Suprapubic skin (tissue), 4 donors: ENCODE measurements at regions not wholly inside any gene's neighbourhood (a gene's known extent, or its start where the extent isn't known, plus 50 kb on each side); places are given as distances from the start of the nearest gene placed in this dataset.
"Not testable (repeated sequence)": the region's sequence is repeated elsewhere in the genome, so short reads cannot be mapped to it uniquely, and the experiment has no call there.

Experiments
- DNase-seq, 2 donors: peaks; one replicate each; pipeline ENCODE4 v3.0.0-alpha.2; 2019; ENCODE audit warnings: low spot score in 2 of 2
- H3K27ac ChIP-seq: fragments of 200-600 bp; sonication (generic); one replicate; pipeline ENCODE4 v1.5.1; 2019
- H3K27me3 ChIP-seq: fragments of 200-600 bp; sonication (generic); one replicate; pipeline ENCODE4 v1.5.1; 2019
- H3K36me3 ChIP-seq: fragments of 200-600 bp; sonication (generic); one replicate; pipeline ENCODE4 v1.5.1; 2019
- H3K4me1 ChIP-seq: fragments of 200-600 bp; sonication (generic); one replicate; pipeline ENCODE4 v1.5.1; 2019
- H3K4me3 ChIP-seq: fragments of 200-600 bp; sonication (generic); one replicate; pipeline ENCODE4 v1.5.1; 2019; ENCODE audit warnings: mild to moderate bottlenecking
- H3K9me3 ChIP-seq: fragments of 200-600 bp; sonication (generic); one replicate; pipeline ENCODE4 v1.5.1; 2019
- CTCF ChIP-seq, 2 donors: fragments of 200-600 bp in 1 of 2; fragments of 450-650 bp in 1 of 2; sonication (generic) in 1 of 2; IDR thresholded peaks; one replicate each; pipeline ENCODE4 v1.5.1; 2016 to 2019; ENCODE audit warnings: antibody characterized with exemption in 2 of 2, mild to moderate bottlenecking in 1 of 2, moderate library complexity in 1 of 2
- EP300 ChIP-seq: sonication (generic); formaldehyde crosslinking; IDR thresholded peaks from one replicate; pipeline ENCODE4 v1.6.1; 2017; ENCODE audit warnings: antibody characterized with exemption
- POLR2A ChIP-seq, 2 donors: fragments of 450-650 bp; IDR thresholded peaks; one replicate each; pipeline ENCODE4 v1.6.1; 2017; ENCODE audit warnings: antibody characterized with exemption in 2 of 2, mild to moderate bottlenecking in 2 of 2, moderate library complexity in 2 of 2
- POLR2AphosphoS5 ChIP-seq, 3 donors: sonication (generic); formaldehyde crosslinking; IDR thresholded peaks; one replicate each; pipeline ENCODE4 v1.6.1; 2017; ENCODE audit warnings: antibody characterized with exemption in 3 of 3
- WGBS: methylation state at CpG from one replicate; pipeline ENCODE4 v1.1.5; 2018; 5-methylcytosine and 5-hydroxymethylcytosine counted together

- 77% methylated on average over 2 of the region's 2 CpGs for WGBS
- DNase-seq = no peak
- Histone ChIP-seq H3K9me3 (peaks cover 3% of the 10 kb centered on the region), H3K27me3 (no peaks in the 10 kb centered on the region), H3K27ac (no peak overlapping the region), H3K4me3 (no peak overlapping the region), H3K4me1 (peaks cover 24% of the 10 kb centered on the region), H3K36me3 (no peaks in the 10 kb centered on the region)
- TF ChIP-seq CTCF (IDR thresholded peaks at IDR 0.05) (no peak), EP300 (no peak), POLR2A (IDR thresholded peaks at IDR 0.05) (no peak), POLR2AphosphoS5 (IDR thresholded peaks at IDR 0.05) (no peak)
These were observed 67.5 kb upstream of the PRL start for GRCh38 chr6:22364306-22364705.

GRCh38 chr6:22366214-22366613 lies 69.4 kb upstream of the PRL start:
- 68% methylated on average over 4 of the region's 4 CpGs for WGBS
- no peak overlapping the region for H3K27ac ChIP-seq

GRCh38 chr6:22367346-22367745 lies 70.5 kb upstream of the PRL start:
- no peak for DNase-seq
- 63% methylated on average over 1 of the region's 1 CpG for WGBS
- Histone ChIP-seq H3K9me3 (no peaks in the 10 kb centered on the region), H3K4me3 (no peak overlapping the region), H3K36me3 (no peaks in the 10 kb centered on the region), H3K4me1 (peaks cover 24% of the 10 kb centered on the region), H3K27ac (no peak overlapping the region), H3K27me3 (no peaks in the 10 kb centered on the region)
- TF ChIP-seq CTCF (IDR thresholded peaks at IDR 0.05) = no peak
- no peak for TF ChIP-seq POLR2A (IDR thresholded peaks at IDR 0.05)
- TF ChIP-seq EP300 = no peak
- no peak for TF ChIP-seq POLR2AphosphoS5 (IDR thresholded peaks at IDR 0.05)

More at GRCh38 chr6:22366214-22366613, 69.4 kb upstream of the PRL start:
- Histone ChIP-seq H3K36me3 (no peaks in the 10 kb centered on the region), H3K27me3 (no peaks in the 10 kb centered on the region), H3K9me3 (peaks cover 3% of the 10 kb centered on the region), H3K4me1 (peaks cover 24% of the 10 kb centered on the region), H3K4me3 (no peak overlapping the region)
- DNase-seq = no peak
- TF ChIP-seq CTCF (IDR thresholded peaks at IDR 0.05) (no peak), POLR2AphosphoS5 (IDR thresholded peaks at IDR 0.05) (no peak), POLR2A (IDR thresholded peaks at IDR 0.05) (no peak), EP300 (no peak)

GRCh38 chr6:22368794-22369193 lies 72.0 kb upstream of the PRL start:
- no peaks in the 10 kb centered on the region for H3K9me3 ChIP-seq
- no peaks in the 10 kb centered on the region for H3K36me3 ChIP-seq
- no peak for DNase-seq
- no peak overlapping the region for H3K4me3 ChIP-seq
- WGBS = 25% methylated on average over 1 of the region's 1 CpG
- TF ChIP-seq CTCF (IDR thresholded peaks at IDR 0.05) = no peak
- H3K4me1 ChIP-seq = peaks cover 11% of the 10 kb centered on the region
- H3K27me3 ChIP-seq = no peaks in the 10 kb centered on the region
- H3K27ac ChIP-seq = no peak overlapping the region

- Histone ChIP-seq H3K36me3 (no peaks in the 10 kb centered on the region), H3K27ac (no peak overlapping the region), H3K27me3 (no peaks in the 10 kb centered on the region), H3K9me3 (no peaks in the 10 kb centered on the region), H3K4me1 (no peaks in the 10 kb centered on the region), H3K4me3 (no peak overlapping the region)
- TF ChIP-seq POLR2AphosphoS5 (IDR thresholded peaks at IDR 0.05) (no peak), CTCF (IDR thresholded peaks at IDR 0.05) (no peak), POLR2A (IDR thresholded peaks at IDR 0.05) (no peak), EP300 (no peak)
- DNase-seq = no peak
- WGBS = 85% methylated on average over 2 of the region's 2 CpGs
These were observed 76.1 kb upstream of the PRL start for GRCh38 chr6:22372922-22373321.

GRCh38 chr6:22374950-22375349 lies 78.1 kb upstream of the PRL start:
- H3K4me1 ChIP-seq, H3K27ac ChIP-seq, H3K36me3 ChIP-seq, H3K9me3 ChIP-seq, H3K4me3 ChIP-seq, H3K27me3 ChIP-seq, DNase-seq: not testable (repeated sequence)
- 95% methylated on average over 2 of the region's 2 CpGs for WGBS

- H3K4me1 ChIP-seq, DNase-seq, H3K4me3 ChIP-seq, H3K9me3 ChIP-seq, H3K36me3 ChIP-seq, H3K27me3 ChIP-seq, H3K27ac ChIP-seq: not testable (repeated sequence)
These were observed 79.5 kb upstream of the PRL start for GRCh38 chr6:22376293-22376692.

- DNase-seq, H3K27me3 ChIP-seq, H3K4me1 ChIP-seq, H3K27ac ChIP-seq, H3K4me3 ChIP-seq, H3K9me3 ChIP-seq, H3K36me3 ChIP-seq: not testable (repeated sequence)
- 88% methylated on average over 1 of the region's 1 CpG for WGBS
These were observed 81.7 kb upstream of the PRL start for GRCh38 chr6:22378536-22378935.
